Neuronal stem cell (in vitro differentiated cells): ENCODE measurements at regions not wholly inside any gene's neighbourhood (a gene's known extent, or its start where the extent isn't known, plus 50 kb on each side); places are given as distances from the start of the nearest gene placed in this dataset.
A peak's percentile ranks its signal among the peaks of the same experiment; 100 is the strongest.

ENCODE experiments used
- DNase-seq: peaks from one replicate; pipeline ENCODE4 v3.0.0-alpha.2; 2013; ENCODE audit warnings: low spot score
- H2AFZ ChIP-seq: one replicate; pipeline ENCODE4 v1.6.1; 2013; ENCODE audit warnings: mild to moderate bottlenecking, low read length, inconsistent platforms
- H2AK5ac ChIP-seq: 2 replicates; pipeline ENCODE4 v1.6.1; 2013; ENCODE audit warnings: low read depth, mild to moderate bottlenecking, inconsistent platforms, low read length, moderate library complexity, mixed read lengths
- H2BK120ac ChIP-seq: 2 replicates; pipeline ENCODE4 v1.6.1; 2013; ENCODE audit warnings: low read depth, mild to moderate bottlenecking, inconsistent platforms, low read length, moderate library complexity, mixed read lengths
- H2BK12ac ChIP-seq: one replicate; pipeline ENCODE4 v1.6.1; 2013; ENCODE audit warnings: low read length, inconsistent platforms
- H2BK15ac ChIP-seq: 2 replicates; pipeline ENCODE4 v1.6.1; 2013; ENCODE audit warnings: mild to moderate bottlenecking, low read length, inconsistent platforms, mixed read lengths
- H2BK5ac ChIP-seq: one replicate; pipeline ENCODE4 v1.6.1; 2013; ENCODE audit warnings: inconsistent platforms, mild to moderate bottlenecking, low read length, moderate library complexity
- H3K14ac ChIP-seq: one replicate; pipeline ENCODE4 v1.6.1; 2013; ENCODE audit warnings: low read length, inconsistent platforms
- H3K18ac ChIP-seq: 2 replicates; pipeline ENCODE4 v1.6.1; 2013; ENCODE audit warnings: low read length, inconsistent platforms
- H3K23ac ChIP-seq: 2 replicates; pipeline ENCODE4 v1.6.1; 2013; ENCODE audit warnings: low read depth, mild to moderate bottlenecking, mixed read lengths, low read length, inconsistent platforms; ENCODE audit not compliant: poor library complexity
- H3K27ac ChIP-seq: replicated peaks from 3 replicates; pipeline ENCODE4 v1.5.1; 2013; ENCODE audit warnings: low read length, inconsistent platforms
- H3K27me3 ChIP-seq, 3 experiments: 2 replicates each; pipeline ENCODE4 v1.6.1; 2013; ENCODE audit warnings: low read length in 3 of 3, mild to moderate bottlenecking in 2 of 3, inconsistent platforms in 1 of 3, low read depth in 1 of 3, mixed read lengths in 1 of 3, moderate library complexity in 1 of 3; ENCODE audit not compliant: control insufficient read depth in 3 of 3, insufficient read depth in 3 of 3
- H3K36me3 ChIP-seq, 2 donors: replicated peaks in 1 of 2; 2 replicates each; pipeline ENCODE4 v1.6.1; 2013; ENCODE audit warnings: low read length in 2 of 2; ENCODE audit not compliant: control insufficient read depth in 2 of 2, insufficient read depth in 2 of 2
- H3K4ac ChIP-seq: 2 replicates; pipeline ENCODE4 v1.6.1; 2013; ENCODE audit warnings: inconsistent platforms, mild to moderate bottlenecking, low read length, moderate library complexity
- H3K4me1 ChIP-seq, 2 donors: 1 replicate in 1 of 2; 2 replicates in 1 of 2; pipeline ENCODE4 v1.6.1; 2013; ENCODE audit warnings: low read length in 2 of 2, low read depth in 1 of 2; ENCODE audit not compliant: control insufficient read depth in 2 of 2, insufficient read depth in 1 of 2
- H3K4me2 ChIP-seq: one replicate; pipeline ENCODE4 v1.6.1; 2013; ENCODE audit warnings: mild to moderate bottlenecking, low read length, inconsistent platforms; ENCODE audit not compliant: insufficient read depth, poor library complexity, severe bottlenecking
- H3K4me3 ChIP-seq, 2 donors: 2 replicates each; pipeline ENCODE4 v1.5.1; 2013; ENCODE audit warnings: low read length in 2 of 2, mild to moderate bottlenecking in 2 of 2, inconsistent platforms in 1 of 2, moderate library complexity in 1 of 2
- H3K79me1 ChIP-seq: one replicate; pipeline ENCODE4 v1.6.1; 2013; ENCODE audit warnings: low read depth, mild to moderate bottlenecking, inconsistent platforms, low read length, moderate library complexity
- H3K9ac ChIP-seq: one replicate; pipeline ENCODE4 v1.6.1; 2013; ENCODE audit warnings: mild to moderate bottlenecking, low read depth, low read length, inconsistent platforms; ENCODE audit not compliant: poor library complexity
- H3K9me3 ChIP-seq, 2 donors: replicated peaks in 1 of 2; 2 replicates each; pipeline versions ENCODE3 to v1.6.1; 2013; ENCODE audit warnings: low read length in 2 of 2, mild to moderate bottlenecking in 2 of 2, inconsistent platforms in 1 of 2, low read depth in 1 of 2, mixed read lengths in 1 of 2, moderate library complexity in 1 of 2; ENCODE audit not compliant: control insufficient read depth in 2 of 2, insufficient read depth in 1 of 2
- H4K8ac ChIP-seq: one replicate; pipeline ENCODE4 v1.6.1; 2013; ENCODE audit warnings: low read depth, mild to moderate bottlenecking, inconsistent platforms, low read length, moderate library complexity
- H4K91ac ChIP-seq: one replicate; pipeline ENCODE4 v1.6.1; 2013; ENCODE audit warnings: low read length, low read depth, mild to moderate bottlenecking, inconsistent platforms; ENCODE audit not compliant: poor library complexity
- WGBS, 2 donors: extraction: QIAGEN DNeasy Blood & Tissue Kit; methylation state at CpG; one replicate each; pipeline ENCODE4 v1.1.7; 2013; ENCODE audit warnings: missing lambda C conversion rate in 2 of 2, mixed read lengths in 1 of 2; ENCODE audit not compliant: insufficient read length in 2 of 2, insufficient replicate concordance in 1 of 2; ENCODE audit errors: extremely low coverage in 2 of 2; 5-methylcytosine and 5-hydroxymethylcytosine counted together

DNA sequence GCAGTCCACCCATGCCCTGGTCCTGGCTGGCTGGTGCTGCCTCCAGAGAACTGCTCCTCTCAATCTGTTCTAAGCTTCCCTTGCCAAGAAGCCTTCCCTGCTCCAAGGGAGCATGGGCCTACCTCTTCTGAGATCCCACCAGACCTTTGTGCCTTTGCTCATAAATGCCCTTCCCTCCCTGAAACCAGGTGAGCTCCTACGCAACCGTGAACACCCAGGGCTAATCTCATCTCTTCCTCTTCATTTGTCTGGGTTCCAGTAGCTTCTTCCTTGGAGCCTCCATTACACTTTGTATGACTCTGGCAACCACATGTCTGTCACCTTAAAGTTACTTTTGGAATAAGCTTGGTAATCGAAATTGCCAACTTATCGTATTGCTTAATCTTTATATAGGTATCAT lies 270.6 kb downstream of the PBX3 start:
- Histone ChIP-seq H3K9ac (no peak overlapping the region), H3K36me3 (no peaks in the 10 kb centered on the region), H3K23ac (no peak overlapping the region), H2BK5ac (no peak overlapping the region), H3K79me1 (no peaks in the 10 kb centered on the region), H3K4me1 (peaks cover 0 to 2% of the 10 kb centered on the region in 2 donors), H2AK5ac (no peak overlapping the region), H4K91ac (no peak overlapping the region), H2AFZ (no peak overlapping the region), H3K4ac (no peak overlapping the region), H2BK12ac (no peak overlapping the region), H3K4me2 (no peak overlapping the region), H3K14ac (no peak overlapping the region), H3K27me3 (peaks cover 0 to 7% (median 0%) of the 10 kb centered on the region in 3 experiments), H3K9me3 (no peaks in the 10 kb centered on the region), H3K18ac (no peak overlapping the region), H3K4me3 (peak overlapping the region in 1 of 2 donors; percentile 18), H3K27ac (no peak overlapping the region), H2BK15ac (no peak overlapping the region), H4K8ac (no peak overlapping the region), H2BK120ac (no peak overlapping the region)
- no peak for DNase-seq
- no CpG with 5 or more reads among the region's 4 CpGs for WGBS, 2 donors

DNA sequence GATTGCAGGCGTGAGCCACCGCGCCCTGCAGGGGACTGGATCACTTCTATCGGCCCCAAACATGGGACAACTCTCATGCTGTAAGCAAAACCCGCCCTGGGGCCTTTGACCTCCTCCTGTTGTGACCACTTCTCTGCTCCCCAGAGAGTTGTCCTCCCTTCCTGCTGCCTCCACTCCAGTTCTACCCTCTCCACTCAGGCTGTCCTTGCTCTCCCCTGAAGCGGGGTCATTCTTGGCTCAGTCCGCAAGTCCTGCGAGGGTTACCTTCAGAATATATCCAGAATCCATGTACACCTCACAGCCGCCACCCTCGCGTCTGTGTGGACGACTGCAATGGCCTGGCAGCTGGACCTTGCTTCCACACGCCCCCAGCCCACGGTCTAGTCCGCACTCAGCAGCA lies 273.7 kb downstream of the PBX3 start:
- H3K4ac ChIP-seq = no peak overlapping the region
- no peak for DNase-seq

DNA sequence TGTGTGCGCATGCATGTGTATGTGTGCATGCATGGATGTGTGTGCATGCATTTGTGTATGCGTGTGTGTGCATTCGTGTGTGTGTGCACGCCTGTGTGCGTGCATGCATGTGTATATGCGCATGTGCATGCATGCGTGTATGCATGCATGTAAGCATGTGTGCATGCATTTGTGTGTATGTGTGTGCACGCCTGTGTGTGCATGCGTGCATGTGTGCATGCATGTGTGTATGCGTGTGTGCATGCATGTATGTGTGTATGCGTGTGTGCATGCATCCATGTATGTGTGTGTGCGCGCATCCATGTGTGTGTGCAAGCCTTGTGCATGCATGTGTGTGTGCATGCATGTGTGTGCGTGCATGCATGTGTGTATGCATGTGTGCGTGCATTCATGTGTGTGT lies 276.8 kb downstream of the PBX3 start:
- Histone ChIP-seq H3K4me3 (peak overlapping the region in 1 of 2 donors; percentile 68), H3K36me3 (no peaks in the 10 kb centered on the region), H4K8ac (no peak overlapping the region), H3K79me1 (no peaks in the 10 kb centered on the region), H3K27me3 (peaks cover 0 to 2% (median 0%) of the 10 kb centered on the region in 3 experiments), H3K4me1 (peaks cover 0 to 3% of the 10 kb centered on the region in 2 donors), H3K23ac (peak overlapping the region; percentile 14), H3K4me2 (no peak overlapping the region), H2BK120ac (no peak overlapping the region), H3K27ac (no peak overlapping the region), H3K4ac (no peak overlapping the region), H2BK12ac (no peak overlapping the region), H2AFZ (no peak overlapping the region), H3K9ac (peak overlapping the region; percentile 13), H3K9me3 (peaks cover 0 to 6% of the 10 kb centered on the region in 2 donors), H2BK5ac (no peak overlapping the region), H2AK5ac (no peak overlapping the region), H3K14ac (peak overlapping the region; percentile 49), H2BK15ac (no peak overlapping the region), H3K18ac (no peak overlapping the region), H4K91ac (peak overlapping the region; percentile 76)
- WGBS, 2 donors = no CpG with 5 or more reads among the region's 15 CpGs
- no peak for DNase-seq

More for the DNA sequence above, 273.7 kb downstream of the PBX3 start:
- no peaks in the 10 kb centered on the region for H3K36me3 ChIP-seq
- WGBS, 2 donors = no CpG with 5 or more reads among the region's 15 CpGs
- no peak overlapping the region for H3K27ac ChIP-seq
- no peak overlapping the region for H2BK12ac ChIP-seq
- H2AK5ac ChIP-seq = no peak overlapping the region
- no peak overlapping the region for H2BK5ac ChIP-seq
- H4K91ac ChIP-seq = no peak overlapping the region
- H2BK15ac ChIP-seq = no peak overlapping the region
- peaks cover 0 to 4% of the 10 kb centered on the region in 2 donors for H3K9me3 ChIP-seq
- no peak overlapping the region for H3K23ac ChIP-seq
- H3K18ac ChIP-seq = peak overlapping the region; percentile 39
- H4K8ac ChIP-seq = peak overlapping the region; percentile 44
- no peak overlapping the region for H2BK120ac ChIP-seq
- no peak overlapping the region for H2AFZ ChIP-seq
- H3K4me2 ChIP-seq = no peak overlapping the region
- no peak overlapping the region for H3K14ac ChIP-seq
- peaks cover 0 to 7% (median 0%) of the 10 kb centered on the region in 3 experiments for H3K27me3 ChIP-seq
- H3K79me1 ChIP-seq = no peaks in the 10 kb centered on the region
- H3K4me3 ChIP-seq = no peak overlapping the region
- H3K9ac ChIP-seq = peak overlapping the region; percentile 27
- no peaks in the 10 kb centered on the region for H3K4me1 ChIP-seq

DNA sequence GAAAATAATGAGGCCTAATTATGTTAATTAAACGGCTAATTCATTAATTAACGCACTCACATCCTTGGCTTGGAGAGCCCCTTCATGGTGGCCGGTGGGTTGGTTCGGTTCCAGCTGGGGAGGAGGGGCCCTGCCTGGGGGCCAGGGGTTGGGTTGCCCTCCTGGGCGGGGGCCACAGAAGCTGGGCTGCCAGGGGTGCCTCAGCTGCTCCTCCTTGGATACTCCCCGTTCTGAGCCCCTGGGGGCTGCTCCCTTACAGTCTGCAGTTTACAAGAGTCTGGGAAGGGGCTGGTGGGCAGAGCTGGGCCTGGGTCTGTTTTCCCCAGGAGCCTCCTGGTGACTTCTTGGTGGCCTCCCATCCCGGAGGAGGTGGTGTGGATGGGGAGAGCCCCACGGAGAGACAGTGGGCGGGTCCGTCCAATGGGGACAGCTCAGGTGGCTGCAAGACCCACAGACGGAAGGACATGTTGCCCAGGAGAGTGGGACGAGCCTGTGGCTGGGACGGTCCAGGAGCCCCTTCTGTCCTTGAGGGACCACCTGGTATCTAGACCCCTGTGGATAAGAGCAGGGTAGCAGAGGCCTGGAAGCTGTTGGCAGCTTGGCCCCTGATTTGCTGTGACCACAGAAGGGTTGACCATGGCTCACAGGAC lies 277.5 kb downstream of the PBX3 start:
- H3K9ac ChIP-seq = no peak overlapping the region
- no CpG with 5 or more reads among the region's 13 CpGs for WGBS, 2 donors
- no peak overlapping the region for H3K27ac ChIP-seq
- no peak overlapping the region for H3K14ac ChIP-seq
- H3K23ac ChIP-seq = no peak overlapping the region
- H3K9me3 ChIP-seq = peaks cover 0 to 6% of the 10 kb centered on the region in 2 donors
- no peak overlapping the region for H2AK5ac ChIP-seq
- no peak overlapping the region for H2BK120ac ChIP-seq
- H2BK5ac ChIP-seq = no peak overlapping the region
- no peak overlapping the region for H3K4me2 ChIP-seq
- no peak overlapping the region for H4K91ac ChIP-seq
- H3K18ac ChIP-seq = no peak overlapping the region
- H3K36me3 ChIP-seq = no peaks in the 10 kb centered on the region
- H2AFZ ChIP-seq = no peak overlapping the region
- DNase-seq = no peak
- H3K4me1 ChIP-seq = peaks cover 0 to 3% of the 10 kb centered on the region in 2 donors
- H4K8ac ChIP-seq = no peak overlapping the region
- H3K79me1 ChIP-seq = no peaks in the 10 kb centered on the region
- peak overlapping the region; percentile 11 for H2BK15ac ChIP-seq
- no peak overlapping the region for H3K4ac ChIP-seq
- H3K27me3 ChIP-seq = peaks cover 0 to 2% (median 0%) of the 10 kb centered on the region in 3 experiments
- no peak overlapping the region for H2BK12ac ChIP-seq
- no peak overlapping the region for H3K4me3 ChIP-seq
